ENCODE measurements at regions not wholly inside any gene's neighbourhood (a gene's known extent, or its start where the extent isn't known, plus 50 kb on each side); places are given as distances from the start of the nearest gene placed in this dataset.

- no peak for DNase-seq (ENCODE audit: low spot score)
These were observed 76.8 kb upstream of the PTER start for GRCh38 chr10:16360001-16360400.

GRCh38 chr10:16360425-16360824 lies 76.4 kb upstream of the PTER start:
- no peak for DNase-seq (ENCODE audit: low spot score)

- DNase-seq (ENCODE audit: low spot score), result no peak
These were observed 75.7 kb upstream of the PTER start for GRCh38 chr10:16361086-16361485.

GRCh38 chr10:16363741-16364140 lies 73.1 kb upstream of the PTER start:
- no peak for DNase-seq (ENCODE audit: low spot score)

- DNase-seq (ENCODE audit: low spot score), result no peak
These were observed 69.1 kb upstream of the PTER start for GRCh38 chr10:16367621-16368292.

- no peak for DNase-seq (ENCODE audit: low spot score)
These were observed 55.7 kb upstream of the PTER start for GRCh38 chr10:16381083-16381482.

GRCh38 chr10:16384021-16384420 lies 52.8 kb upstream of the PTER start:
- peak; percentile 59 for DNase-seq (ENCODE audit: low spot score)

- DNase-seq (ENCODE audit: low spot score), result no peak
These were observed 50.0 kb upstream of the PTER start for GRCh38 chr10:16386855-16387254.
